Effector CD4-positive, alpha-beta T cell (primary cell): ENCODE measurements at regions not wholly inside any gene's neighbourhood (a gene's known extent, or its start where the extent isn't known, plus 50 kb on each side); places are given as distances from the start of the nearest gene placed in this dataset.

Experiments used
- DNase-seq: peaks from one replicate; pipeline ENCODE4 v3.0.0-alpha.2; 2020

DNA sequence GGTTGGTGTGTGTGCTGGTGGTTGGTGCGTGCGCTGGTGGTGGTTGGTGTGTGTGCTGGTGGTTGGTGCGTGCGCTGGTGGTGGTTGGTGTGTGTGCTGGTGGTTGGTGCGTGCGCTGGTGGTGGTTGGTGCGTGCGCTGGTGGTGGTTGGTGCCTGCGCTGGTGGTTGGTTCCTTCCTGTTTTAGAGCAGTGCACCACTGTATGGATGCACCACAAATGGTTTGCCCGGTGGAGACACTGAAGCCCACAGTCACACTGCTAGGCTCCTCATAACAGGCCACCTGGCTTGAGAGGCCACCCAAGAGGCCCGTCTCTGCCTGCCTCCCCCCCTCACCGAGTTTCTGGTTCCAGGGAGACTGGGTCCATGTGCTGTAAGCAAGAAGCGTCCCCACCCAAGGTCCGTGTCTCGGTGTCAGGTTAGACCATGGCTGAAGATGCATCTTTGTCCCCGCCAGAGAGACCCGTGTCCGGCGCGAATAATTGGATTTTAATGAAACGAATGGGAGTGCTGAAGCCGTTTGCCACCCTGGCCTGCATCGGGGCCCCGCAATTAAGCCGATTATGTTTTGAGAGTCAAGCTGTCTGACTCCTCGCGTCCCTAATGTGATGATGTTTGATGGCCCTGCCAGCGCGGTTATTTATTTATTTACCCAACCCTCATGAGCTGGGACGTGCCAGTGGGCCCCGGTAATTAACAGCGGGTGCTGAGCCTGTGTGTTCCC is 161.3 kb upstream of the GSE1 start:
- DNase-seq: no peak

DNA sequence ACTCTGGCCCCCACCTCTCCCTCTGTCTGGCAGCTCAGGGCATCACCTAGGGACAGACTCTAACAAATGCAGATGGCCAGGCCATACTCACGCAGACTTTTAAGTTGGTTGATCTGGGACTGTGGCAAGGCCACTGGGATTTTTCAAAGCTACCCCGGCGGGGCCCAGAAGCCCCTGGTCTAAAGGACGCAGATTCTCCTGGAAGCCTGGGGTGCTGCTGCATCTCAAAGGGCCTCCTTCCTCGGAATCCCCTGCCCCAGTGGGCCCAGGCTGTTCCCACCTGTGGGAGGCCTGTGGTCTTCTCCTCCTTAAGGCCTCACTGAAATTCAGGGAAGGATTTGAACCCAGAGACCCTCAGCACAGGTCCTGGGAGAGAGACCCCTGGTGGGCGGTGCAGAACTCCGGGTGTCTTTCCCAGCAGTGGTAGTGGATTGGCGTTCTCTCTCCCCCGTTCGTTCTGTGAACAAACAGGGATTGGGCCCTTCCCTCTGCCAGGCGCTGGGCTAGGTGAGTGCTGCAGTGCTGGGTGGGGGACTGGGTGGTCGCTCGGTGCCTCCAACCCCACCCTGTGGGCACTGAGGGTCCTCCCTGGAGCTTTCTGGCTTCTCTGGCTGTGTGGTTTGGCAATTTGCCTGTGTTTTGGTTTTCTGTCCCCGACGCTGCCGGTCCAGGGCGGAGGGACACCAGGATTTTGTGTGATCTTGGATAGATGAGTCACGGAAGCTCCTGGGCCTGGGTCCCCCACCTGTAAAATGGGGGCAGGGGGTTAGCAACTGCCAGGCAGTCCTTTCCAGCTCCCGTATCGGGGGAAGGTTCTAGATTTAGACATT is 160.5 kb upstream of the GSE1 start:
- no peak for DNase-seq

DNA sequence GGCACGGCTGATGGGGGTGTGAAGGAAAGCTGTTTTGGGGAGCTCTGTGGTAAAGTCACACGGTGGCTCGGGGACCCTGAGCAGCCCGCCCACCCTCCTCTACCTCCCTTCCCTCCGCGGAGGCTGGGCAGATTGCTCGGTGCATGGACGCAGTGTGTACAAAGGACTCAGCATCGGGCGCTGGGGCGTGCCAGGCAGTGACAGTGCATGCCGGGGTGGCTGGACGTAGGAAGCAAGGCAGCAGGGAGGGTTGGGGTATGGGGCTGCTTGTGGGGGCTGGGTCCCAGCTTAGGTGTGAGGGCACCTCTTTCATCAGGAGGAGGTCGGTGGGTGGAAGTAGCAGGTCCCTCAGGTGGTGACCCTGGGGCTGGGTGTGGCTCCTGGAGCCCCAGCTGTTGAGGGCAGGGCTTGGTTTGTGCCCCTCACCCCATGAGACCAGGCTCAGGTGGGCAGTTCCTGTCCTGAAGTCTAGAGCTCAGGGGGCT is 159.9 kb upstream of the GSE1 start:
- no peak for DNase-seq

DNA sequence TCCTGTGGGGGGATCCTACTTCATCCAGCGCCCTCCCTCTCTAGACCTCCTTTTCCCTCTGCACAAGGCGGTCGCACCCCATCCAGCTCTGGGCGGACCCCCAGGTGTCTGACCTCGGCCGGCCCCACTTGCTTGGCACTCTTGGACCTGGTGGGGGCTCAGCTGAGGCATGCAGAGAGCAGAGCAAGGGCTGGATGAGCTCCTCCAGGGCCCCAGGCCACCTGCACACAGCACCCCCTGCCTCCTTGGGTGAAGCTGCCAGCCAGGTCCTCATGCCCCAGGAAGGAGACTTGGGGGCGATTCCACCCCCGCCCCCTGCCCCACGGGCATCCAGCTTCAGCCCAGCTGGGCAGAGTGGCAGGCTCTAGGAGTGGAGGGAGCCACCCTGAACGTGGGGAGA is 159.4 kb upstream of the GSE1 start:
- DNase-seq: no peak

DNA sequence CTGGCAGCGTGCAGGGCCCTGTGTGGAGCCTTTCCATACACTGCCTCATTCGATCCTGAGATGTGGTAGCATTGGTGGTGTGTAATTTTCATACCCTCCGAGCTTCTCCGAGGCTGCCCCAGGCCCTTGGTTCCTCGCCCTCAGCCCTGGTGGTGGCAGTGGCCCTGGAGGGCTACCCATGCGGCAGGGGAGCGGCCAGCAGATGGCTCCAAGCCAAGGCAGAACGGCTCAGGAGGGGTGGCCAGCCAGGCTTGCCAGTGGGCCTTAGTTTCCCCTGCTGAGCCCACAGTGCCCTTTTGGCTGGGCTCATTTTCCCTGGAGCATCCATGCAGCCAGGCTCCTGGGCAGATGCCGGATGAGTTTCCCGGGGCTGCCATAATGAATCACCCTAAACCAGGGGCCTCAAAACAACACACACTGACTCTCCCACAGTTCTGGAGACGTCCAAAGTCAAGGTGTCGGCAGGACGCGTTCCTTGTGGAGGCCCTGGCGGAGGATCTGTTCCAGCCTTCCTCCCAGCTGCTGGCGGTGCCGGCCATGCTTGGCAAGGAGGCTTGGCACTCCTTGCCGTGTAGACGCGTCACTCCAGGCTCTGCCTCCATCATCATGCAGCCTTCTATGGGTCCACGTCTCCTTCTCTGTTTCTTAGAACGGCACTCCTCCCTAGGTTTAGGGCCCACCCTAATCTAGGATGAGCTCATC is 158.8 kb upstream of the GSE1 start:
- DNase-seq: no peak

DNA sequence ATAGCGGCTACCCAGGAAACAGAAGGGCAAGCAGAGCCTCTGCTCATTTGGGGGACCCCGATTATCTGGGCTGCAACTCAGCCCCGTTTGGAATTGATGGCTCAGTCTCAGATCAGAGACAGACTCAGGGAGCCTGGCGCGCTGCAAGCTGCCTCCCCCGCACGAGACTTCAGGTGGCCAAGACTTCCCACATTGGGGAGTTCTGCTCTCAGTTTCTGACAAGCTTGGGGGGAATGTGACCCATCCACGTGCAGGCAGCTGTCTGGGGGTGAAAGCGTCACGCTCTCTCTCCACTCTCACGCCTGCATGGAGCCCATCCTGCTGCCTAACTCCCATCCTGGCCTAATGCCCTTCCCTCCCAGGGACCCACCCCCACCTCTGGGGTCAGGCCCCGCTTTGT is 157.6 kb upstream of the GSE1 start:
- no peak for DNase-seq

DNA sequence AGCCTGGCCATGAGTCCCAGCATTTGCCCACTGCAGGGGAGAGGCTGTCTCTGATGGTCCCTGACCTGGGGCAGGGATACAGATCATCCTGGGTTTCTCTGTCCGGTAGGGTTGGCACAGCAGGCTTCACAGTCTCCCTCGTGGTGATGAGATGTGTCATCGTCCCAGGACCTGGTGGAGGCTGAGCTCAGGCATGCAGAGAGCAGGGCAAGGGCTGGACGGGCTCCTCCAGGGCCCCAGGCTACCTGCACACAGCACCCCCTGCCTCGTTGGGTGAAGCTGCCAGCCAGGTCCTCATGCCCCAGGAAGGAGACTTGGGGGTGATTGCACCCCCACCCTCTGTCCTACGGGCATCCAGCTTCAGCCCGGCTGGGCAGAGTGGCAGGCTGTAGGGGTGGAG is 155.8 kb upstream of the GSE1 start:
- DNase-seq: no peak

DNA sequence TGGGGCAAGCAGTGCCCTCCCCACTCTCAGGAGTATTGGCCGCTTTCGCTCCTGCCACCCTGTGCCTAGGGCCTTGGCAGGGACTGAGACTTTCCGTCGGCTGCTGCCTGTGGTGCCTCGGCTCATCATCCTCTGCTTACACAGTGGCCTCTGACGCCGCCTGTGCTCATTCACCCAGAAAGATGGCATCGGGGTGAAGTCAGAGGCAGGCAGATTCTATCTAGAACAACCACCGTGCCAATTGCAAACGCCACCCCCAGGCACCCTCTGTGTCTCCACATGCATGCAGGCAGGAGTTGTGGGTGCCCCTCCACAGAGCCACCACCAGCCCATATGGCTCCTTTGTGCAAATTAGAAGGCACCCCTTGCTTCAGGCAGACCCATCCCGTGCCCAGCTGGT is 154.2 kb upstream of the GSE1 start:
- no peak for DNase-seq

DNA sequence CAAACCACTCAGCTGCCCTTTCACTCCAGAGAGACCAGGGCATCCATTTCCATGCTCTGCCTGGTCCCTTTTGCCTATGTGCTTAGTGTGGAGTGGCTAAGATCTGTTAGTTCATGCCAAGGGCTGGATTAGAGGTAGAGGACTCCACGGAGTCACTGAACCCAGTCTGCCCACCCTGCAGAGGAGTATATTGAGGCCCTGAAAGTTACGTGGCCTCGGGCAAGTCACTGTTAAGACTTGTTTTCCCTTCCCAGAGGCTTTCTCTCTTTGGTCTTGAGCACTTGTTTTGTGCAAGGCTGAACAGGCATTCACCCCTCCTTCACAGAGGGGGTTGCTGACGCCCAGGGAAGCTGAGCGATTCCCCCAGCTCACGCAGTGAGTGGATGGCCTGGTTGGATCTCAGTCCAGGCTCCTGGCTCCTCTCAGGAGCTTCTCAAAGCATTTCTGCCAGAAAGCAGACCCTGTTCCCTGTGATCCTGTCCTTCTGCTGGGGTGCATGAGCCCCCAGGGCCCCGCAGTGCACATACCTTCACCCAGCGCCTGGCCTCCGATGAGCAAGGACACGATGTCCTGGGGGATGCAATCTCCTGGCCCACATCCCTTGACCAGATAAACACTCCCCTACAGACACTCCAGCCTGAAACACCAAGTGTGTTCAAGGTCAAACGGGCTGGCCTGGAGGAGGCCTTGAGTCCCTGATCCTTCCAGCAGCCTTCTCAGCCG is 153.4 kb upstream of the GSE1 start:
- no peak for DNase-seq

DNA sequence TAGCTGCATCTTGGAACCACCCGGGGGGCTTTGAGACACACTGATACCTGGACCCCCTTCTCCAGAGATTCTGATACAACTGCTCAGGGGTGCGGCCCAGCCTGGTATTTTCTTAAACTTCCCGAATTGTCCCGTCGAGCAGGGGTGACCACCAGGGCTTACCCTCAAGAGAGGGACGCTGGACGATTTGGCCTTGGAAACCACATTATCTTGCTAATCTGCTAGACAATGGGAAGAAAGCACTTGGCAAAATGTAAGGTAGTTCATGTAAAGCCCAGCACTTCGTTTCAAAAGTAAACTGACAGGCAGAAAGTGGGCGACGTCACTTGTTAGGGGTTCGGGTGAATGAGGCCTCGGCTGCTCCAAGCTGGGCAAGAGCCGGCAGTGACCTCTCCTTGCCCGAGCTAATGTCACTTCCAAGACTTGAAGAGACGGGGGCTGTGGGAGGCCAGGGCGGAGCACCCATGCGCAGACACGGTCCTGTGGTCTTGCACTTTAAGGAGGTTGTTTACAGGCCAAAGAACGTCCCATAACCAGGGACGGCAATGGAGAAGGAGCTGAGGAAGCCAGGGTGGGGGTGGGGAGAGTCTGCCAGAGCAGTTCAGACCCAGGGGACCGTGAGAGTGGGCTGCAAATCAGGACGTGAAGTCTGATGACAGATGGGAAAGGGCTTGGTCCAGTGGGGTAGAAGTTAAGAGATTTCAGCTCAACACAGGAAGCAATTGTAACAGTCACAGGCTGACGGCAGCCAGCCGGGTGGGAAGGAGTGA is 152.7 kb upstream of the GSE1 start:
- no peak for DNase-seq

DNA sequence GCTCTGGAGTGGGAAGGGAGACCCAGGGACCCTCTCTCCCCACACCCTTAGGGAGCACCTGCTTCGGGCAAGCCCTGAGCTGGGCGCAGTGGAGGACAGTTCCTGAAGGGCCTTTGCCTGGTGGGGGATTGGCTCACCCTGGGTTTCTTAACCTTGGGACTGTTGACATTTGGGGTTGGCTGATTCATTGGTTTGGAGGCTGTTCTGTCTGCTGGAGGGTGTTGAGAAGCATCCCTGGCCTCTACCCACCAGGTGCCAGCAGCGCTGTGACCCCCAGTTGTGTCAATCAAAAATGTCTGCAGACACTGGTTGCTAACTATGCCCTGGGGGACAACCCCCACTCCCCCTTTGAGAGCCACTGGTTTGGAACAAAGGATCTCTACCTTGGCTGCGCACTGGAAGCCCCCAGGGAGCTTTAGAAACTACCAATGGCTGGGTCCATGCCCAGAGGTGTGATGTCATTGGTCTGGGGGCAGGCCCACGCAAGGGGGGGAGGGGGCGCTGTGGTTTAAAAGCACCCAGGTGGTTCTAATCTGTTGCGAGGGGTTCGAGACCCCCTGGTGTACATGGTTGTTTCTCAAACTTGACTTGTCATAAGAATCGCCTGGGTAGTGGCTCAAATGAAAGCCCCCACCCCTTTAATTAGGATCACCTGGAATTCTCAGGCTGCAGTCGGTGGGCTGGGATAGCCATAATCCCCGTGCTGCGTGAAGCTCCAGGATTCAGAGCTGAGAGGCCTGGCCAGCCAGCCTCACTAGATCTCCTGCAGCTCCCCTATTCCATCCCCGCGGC is 151.9 kb upstream of the GSE1 start:
- DNase-seq: no peak

DNA sequence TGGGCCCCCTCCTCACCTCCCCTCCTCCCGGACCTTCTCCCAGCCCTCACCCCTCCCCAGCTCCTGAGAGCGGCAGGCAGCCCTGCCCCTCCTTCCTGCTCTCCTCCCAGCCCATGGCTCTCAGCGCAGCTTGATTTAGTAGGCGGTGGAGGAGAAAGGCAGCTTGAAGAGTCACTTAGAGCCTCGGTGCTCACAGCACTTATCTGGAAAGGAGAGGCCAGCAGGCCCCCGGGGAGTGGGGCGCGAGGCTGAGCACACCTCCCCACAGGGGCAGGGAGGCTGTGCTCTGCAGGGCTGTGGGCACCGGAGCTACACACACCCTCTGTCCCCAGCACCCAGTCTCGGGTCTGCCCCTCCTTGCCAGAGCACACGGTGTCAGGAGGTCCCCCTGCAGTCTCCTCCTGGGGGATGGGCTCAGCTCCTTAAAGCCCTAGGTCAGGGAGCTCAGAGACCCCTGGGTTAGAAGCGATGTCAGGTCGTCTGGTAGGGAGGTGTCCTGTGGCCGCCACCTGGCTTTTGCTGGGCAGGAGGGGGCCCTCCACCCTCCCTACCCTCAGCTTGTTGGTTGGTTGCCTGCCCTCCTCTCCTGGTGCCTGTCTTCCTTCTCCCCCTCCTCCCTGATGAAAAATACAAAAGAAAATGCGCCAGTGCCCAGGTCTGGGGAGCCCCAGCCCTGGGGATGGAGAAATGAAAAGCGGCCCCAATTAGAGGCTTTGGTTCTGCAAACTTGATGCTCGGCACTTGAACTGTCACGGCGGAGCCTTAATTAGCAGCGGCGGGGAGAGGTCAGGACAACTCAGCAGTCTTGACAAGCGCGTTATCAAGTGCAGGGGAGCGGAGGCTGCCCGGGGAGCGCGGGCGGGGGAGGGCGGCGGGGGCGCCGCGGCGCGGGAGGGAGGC is 151.1 kb upstream of the GSE1 start:
- DNase-seq: no peak

DNA sequence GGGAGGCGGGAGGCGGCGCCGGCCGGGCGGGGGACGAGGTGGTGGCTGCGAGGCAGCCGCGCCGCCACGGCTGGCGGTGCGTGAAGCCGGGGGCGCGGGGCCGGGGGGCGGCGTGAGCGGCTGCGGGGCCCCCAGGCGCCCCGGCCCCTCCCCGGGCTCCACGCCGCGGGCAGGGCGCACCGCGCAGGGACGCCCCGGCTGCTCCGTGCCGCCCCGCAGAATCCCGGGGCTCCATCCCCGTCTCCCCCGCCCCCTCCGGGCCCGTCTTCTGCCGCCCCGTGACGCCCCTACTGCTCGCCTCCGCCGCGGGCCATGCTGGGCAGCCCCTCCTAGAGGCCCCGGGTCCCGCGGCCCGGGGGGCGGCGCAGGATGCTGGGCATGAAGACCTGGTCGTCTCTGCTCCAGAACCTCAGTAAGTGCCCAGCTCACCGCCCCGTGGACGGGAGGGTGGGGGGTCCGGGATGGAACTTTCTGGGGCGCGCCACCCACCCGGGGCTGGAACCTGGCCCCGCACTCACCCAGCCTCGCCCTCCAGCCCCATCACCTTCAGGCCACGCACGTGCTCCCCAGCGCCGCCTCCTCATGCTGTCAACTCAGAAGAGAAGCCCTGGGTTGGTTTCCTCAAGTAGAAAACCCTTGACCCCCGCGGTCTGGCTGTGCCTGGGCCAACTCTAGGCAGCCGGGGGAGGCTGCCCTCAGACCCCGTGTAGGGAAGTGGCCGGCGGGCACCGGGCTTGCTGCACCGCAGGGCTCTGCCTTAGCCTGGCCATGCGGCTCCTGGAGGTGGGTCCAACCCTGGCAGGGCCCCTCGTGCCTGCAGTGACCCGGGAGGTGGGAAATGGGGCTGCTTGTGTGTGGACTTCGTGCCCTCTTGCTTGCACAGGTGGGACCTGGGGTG is 150.2 kb upstream of the GSE1 start:
- no peak for DNase-seq

DNA sequence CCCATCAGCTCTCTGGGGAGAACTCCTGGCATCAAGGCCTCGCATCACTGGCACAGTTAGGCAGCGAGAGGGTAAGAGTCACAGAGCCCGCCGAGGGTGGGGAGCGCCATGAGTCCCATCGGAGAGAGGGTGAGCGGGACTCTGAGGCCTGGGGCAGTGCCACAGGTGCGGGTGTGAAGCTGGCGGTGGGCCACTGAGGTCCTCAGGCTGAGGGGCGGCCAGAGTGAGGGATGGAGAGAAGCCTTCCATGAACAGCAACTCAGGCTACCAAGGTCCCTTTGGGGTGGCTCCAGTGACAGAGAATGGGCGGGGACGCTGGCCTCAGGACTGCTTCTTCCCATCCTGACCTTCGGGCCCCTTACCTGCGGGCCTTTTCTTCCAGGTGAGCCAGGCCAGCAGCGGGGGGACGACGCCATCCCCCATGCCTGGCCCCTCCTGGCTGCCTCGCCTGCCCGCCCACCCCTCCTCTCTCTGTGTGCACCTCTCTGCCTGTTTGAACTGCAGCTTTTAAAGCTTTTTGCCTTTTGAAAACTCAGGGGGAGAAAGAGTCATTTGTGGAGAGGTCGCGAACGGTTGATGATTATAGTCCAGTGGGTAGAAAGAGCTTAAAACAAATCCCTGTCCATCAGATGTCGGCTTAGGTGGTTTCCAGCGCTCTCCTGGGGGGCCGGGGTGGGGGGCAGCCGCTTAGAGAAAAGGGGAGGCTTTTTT is 149.3 kb upstream of the GSE1 start:
- DNase-seq: no peak

DNA sequence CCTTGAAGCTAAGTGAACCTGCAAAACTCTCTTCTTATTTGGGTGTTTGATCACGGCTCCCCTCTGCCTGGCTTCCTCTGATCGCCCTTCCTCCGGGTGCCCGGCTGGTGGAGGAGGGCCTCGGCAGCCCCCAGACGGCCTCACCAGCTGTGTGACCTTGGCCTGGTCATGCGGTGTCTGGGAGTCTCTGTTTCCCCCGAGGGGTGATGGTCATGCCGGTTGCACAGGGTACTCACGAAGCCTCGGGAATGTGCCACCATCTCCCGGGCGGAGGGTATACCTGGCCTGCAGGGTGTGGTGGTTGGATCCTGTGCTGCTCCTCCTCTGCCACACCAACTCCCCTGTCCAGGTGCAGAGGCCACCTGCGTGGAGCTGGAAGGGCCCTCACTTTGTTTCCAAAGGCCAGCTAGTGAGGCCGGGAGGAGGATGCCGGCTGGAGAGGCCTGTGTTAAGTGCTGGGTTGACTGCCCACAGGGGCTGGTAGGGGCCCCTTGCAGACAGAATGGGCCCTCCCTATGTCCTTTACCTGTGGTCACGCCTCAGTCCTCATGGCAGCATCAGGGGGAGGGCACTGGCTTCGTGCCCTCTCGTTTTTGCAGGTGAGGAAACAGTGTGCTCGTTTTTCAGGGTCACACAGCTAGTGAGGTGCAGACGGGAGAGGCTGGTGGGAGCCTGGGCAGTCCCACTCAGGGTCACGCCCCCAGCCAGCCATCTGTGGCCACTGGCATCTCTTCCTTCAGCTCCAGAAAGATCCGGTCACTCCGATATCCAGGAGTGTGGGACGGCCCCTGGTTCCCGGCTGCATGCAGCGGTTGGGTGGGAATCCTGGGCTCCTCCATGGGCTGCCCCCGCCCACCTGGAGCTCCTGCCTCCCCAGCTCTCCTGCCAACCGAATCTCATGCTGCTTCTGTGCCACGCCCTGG is 148.5 kb upstream of the GSE1 start:
- DNase-seq: no peak

DNA sequence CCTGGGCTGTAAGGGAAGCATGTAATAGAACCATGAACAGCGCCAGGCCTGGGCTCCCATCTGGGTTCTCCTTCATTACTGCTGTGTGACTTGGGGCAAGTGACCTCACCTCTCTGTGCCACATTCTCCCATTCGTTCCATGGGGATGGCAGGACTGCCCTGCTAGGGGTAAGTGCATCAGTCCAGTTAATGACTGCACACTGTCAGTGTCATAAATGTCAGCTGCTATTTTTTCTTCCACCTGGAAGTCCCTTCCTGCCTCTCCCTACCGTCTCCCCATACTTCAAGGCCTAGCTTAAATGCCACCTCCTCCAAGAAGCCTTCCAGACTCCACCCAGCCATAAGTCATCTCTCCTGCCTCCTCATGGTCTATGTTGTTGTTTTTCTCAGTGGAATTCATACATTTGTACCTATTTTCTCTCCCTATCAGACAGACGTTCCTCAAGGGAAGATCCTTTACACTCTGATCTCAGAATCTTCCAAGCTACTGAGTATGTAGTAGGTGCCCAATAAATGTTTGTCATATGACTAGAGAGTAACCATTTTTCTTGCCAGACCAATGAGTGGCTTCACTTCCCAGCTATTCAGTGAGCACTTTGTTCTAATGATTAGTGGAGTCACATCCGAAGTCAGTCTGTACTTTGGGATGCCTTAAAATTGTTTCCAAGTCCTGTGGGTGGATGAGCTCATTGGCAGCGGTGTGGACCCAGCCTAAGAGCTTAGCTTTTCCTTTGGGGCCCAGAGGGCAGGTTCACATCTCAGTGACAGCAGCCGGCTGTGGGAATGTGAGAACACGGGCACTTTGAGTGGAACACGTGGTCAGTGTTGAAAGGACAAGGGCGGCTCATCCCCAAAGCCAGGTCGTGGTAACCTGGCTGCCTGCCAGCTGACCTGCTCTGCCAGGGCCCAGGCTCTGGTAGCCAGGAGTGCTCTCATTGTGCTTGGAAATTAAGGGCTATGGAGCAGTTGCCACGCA is 147.5 kb upstream of the GSE1 start:
- DNase-seq: no peak
